ENCODE measurements at regions not wholly inside any gene's neighbourhood (a gene's known extent, or its start where the extent isn't known, plus 50 kb on each side); places are given as distances from the start of the nearest gene placed in this dataset.

- no peak for TF ChIP-seq CTCF (IDR thresholded peaks at IDR 0.05)
- TF ChIP-seq REST (IDR thresholded peaks at IDR 0.05; ENCODE audit: insufficient read depth in 1 of 2, low read depth in 2 of 2, low read length in 1 of 2): no peak
These were observed 477.7 kb upstream of the CADM1 start for GRCh38 chr11:115981814-115982471.
